GM21381 (cell line): ENCODE measurements at regions not wholly inside any gene's neighbourhood (a gene's known extent, or its start where the extent isn't known, plus 50 kb on each side); places are given as distances from the start of the nearest gene placed in this dataset.

Experiments used
- ATAC-seq: cut with Tn5 transposase; IDR thresholded peaks from one replicate; pipeline ENCODE4 v1.9.1; 2021; ENCODE audit warnings: mild to moderate bottlenecking, moderate library complexity; ENCODE audit not compliant: unreplicated experiment

GRCh38 chr11:128269466-128269865 is 317.9 kb downstream of the ETS1 start:
- ATAC-seq: no peak

DNA sequence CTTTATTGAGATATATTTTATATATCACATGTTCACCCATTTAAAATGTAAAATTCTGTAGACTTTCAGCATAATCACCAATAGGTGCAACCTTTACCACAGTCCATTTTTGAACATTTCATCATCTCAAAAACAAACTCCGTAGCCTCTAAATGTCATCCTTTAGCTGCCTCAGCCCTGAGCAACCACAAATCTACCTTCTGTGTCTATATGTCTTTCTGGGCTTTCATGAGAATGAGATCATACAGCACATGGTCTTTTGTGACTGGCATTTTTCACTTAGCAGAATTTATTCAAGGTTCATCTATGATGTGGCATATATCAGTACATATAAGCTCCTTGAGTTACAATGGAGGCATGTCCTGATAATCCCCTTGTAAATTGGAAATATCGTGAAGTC is 320.5 kb downstream of the ETS1 start:
- ATAC-seq: no peak

DNA sequence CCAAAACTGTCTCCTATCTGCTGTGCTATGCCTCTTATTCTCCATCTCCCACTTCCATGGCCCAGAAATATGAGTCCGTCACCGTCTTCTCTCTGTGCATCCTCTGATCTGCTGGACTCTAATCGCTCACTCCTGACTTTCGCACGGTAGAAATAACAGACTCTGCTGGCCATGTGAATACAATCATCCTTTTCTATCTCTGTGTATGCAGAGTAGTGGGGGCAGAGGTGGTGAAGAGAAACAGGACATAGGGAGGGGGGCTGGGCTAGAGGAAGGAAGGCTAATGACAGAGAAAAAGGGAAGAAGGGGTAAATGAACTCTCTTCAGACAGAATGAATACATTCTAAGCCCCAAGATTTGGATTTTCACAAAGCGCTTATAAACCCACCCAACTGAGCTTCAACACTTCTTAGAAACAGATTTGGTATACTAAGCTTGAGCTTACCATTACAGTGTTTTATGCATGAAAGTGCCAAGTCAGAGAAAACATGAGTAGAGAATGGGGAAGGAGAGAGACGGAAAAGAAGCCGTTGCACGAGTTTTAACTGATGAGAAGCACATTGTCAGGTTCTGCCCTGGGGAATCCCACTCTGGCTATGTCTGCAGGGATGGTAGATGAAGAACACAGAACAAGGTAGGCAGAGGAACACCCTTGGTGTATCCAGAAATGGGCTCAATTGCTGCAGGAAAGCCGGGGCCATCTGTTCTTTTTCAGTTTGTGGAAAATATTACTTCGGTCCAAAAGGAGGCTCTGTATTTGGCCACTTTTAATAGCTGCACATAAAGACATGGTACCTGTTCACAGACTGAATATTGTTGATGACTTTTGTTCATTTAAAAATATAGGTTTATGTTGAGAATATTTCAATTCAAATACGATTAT is 324.7 kb downstream of the ETS1 start:
- no peak for ATAC-seq

- ATAC-seq: no peak
Measured at GRCh38 chr11:128261011-128261421, 326.3 kb downstream of the ETS1 start.

DNA sequence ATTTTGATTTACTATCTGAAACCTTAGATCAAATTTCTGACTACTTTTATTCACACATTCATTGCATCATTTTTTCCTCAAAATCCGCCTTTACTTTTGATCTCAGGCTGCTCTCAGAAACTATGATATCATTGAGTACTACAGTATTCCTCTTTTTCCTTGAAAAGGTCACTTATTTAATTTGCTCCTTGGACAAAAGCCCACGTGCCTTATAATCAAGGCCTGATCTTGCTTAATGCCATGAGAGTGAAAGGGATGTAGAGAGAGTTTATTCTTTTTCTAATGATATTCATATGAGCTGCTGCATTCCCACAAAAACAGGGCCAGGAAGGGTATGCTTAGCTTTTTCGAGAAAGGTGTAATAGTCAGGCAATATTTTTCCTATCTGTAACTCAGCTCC is 327.0 kb downstream of the ETS1 start:
- no peak for ATAC-seq

DNA sequence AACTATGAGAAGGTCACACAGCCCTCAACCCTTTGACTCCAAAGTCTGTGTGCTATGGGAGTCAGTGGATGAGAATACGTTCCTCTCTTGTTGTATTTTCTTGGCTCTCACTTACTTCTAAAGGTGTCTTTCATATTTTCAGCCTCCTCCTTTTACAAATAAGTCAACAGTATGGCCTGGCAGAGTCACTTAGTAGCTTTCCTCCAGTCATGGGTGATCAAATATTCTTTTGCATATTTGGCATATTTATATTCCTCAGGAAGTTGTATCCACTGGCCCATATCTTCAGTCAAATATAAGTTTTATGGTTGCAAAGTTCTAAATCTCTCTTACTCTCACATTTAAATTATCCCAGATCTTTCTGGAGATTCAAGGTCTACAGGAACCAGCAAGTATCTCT is 327.5 kb downstream of the ETS1 start:
- ATAC-seq: no peak

GRCh38 chr11:128254941-128255340 is 332.4 kb downstream of the ETS1 start:
- ATAC-seq: no peak

DNA sequence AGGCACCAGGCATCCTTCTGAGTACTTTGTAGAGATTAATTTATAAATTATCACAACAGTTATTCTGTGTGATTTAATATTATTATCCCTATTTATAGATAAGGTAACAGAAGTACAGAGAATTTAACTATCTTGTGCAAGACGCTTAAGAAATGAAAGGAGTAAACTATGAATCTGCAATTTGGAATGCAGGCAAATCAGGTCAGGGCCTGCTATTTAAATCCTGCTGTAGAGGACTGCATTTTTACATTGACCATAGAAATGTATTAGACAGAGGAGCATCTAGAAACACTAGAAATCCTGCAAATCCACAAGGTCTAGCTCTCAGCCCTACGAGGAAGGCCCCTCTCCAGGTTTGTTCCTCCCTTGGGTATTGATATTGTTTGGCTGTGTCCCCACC is 336.2 kb downstream of the ETS1 start:
- no peak for ATAC-seq

DNA sequence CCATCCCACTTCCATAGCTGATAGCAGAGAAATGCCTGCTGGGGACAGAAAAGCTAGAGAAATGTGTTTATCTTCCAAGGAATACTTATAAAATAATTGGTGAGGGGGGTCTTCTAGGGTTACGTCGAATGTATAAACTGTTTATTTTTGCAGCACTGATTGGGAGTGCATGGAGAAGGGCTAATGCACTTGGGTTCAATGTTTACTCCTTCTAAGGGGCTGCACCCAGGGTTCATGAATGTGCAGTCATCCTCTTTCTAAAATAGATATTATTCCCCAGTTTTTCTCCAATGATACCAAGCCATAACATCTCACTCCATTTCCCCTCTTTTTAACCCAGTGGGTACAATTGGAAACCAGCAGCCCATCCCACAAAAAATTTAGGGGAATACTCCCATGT is 336.9 kb downstream of the ETS1 start:
- no peak for ATAC-seq

- no peak for ATAC-seq
Measured at GRCh38 chr11:128246810-128247594, 340.4 kb downstream of the ETS1 start.

DNA sequence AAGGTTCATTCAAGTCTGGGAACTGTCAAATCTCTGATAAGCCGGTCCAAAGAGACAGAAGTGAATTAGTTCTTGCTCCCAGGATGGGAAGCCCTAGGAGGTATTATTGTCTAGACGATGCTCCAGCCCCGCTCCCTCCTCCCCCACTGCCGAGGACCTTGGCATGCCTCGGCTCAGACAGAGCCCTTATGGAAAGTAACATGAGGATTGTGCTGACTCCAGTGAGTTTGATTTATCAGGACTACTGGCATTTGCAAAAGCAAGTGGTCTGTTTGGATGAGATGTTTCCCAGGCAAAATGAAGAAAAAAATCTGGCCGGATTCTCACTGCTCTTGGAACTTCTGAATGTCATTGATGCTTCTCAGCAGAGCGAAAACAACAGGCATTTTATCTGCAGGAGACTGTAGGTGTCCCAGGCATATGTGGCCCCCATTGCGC is 341.0 kb downstream of the ETS1 start:
- ATAC-seq: no peak

DNA sequence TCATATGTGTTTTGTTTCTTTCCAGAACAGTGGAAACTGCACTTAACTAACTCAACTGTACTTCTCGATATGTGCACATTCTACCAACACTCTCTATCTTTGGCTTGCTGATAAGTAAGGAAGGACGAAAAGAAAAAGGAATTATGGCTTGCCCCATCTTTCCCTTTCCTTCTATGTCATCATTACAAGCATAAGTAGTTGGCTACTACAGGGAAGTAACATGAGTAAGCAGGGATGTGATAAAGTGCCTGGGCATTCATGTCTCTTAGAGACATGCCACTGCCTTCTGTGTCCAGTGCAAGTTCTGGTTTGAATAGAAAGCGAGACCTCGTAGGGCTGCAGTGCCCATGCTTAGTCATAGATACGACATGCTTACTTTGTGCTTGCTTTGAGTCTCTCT is 342.5 kb downstream of the ETS1 start:
- ATAC-seq: no peak

GRCh38 chr11:128242451-128242850 is 344.9 kb downstream of the ETS1 start:
- ATAC-seq: no peak

DNA sequence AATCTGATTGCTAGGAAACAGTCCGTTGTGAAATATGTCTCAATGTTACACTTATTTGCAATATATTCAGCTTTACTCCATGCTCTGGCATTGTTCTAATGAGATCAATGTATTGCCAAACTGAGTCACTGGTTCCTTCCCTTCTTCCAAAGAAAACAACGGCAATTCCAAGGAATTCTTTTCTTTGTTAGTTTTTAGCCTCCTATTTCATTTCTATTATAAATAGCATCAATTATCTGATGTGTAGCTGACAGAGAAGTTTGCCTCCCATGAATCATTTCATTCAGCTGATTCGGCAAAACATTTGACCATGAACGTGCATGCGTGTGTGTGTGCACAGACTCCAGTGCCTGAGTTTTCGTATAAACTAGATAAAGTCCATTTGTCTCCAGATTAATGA is 346.8 kb downstream of the ETS1 start:
- no peak for ATAC-seq

- no peak for ATAC-seq
Measured at GRCh38 chr11:128239306-128239705, 348.1 kb downstream of the ETS1 start.

DNA sequence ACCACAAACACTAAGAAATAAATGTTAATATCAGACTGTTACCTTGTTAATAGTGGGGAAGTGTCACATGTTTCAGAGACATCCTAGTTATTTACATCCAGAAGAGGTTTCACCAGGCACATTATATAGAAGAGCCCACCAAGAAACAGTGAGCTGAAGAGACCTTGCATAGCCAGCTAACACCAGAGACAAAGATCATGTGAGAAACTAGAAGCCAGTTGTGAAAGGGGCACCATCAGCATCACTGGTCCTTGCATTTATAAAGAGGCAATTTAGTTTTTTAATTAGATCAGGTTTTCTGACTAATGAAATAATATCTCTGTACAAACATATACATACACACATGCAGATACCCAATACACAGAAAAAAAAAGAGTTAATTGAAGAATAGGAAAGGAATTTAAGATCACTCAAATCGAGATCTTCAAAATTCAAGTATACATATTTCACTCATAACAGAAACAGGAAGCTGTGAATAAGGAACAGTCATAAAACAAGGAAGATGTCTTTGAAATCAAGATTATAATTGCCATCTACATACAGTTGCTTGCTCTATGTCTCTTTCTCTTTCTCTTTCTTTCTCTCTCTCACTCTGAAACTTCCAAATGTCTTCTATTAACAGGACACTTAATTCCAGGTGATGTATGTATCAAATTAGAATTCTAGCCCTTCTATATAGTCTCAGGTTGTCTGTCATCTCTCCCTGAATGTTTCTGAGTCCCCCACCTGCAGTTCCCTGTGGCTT is 348.7 kb downstream of the ETS1 start:
- ATAC-seq: peak; percentile 58

GRCh38 chr11:128236506-128237498 is 350.6 kb downstream of the ETS1 start:
- ATAC-seq: no peak

DNA sequence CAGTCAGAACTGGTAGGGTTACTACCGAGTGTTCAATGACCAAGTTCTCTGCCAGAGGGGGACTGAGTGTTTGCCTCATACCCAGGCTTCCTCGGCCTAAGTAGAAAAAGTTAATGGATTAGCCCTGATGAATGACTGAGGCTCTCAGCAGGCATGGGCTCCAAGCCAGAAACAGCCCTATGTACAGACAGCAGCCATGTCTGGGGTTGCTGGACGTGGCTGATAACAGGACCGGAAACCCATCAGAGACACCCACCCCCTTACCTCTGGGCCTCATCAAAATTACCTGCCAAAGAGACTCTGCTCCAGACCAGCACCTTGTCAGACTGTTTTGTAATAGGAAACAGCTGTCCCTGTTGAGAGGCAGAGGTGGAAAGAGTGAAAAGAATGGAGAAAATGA is 351.4 kb downstream of the ETS1 start:
- ATAC-seq: no peak

- no peak for ATAC-seq
Measured at GRCh38 chr11:128235426-128235825, 351.9 kb downstream of the ETS1 start.

GRCh38 chr11:128234143-128234542 is 353.2 kb downstream of the ETS1 start:
- ATAC-seq: no peak
